ENCODE measurements at regions not wholly inside any gene's neighbourhood (a gene's known extent, or its start where the extent isn't known, plus 50 kb on each side); places are given as distances from the start of the nearest gene placed in this dataset.
"Not testable (repeated sequence)": the region's sequence is repeated elsewhere in the genome, so short reads cannot be mapped to it uniquely, and the experiment has no call there.

- not testable (repeated sequence) for DNase-seq
Measured at GRCh38 chr20:30671120-30671519, 586.3 kb upstream of the DEFB115 start.

- DNase-seq, result not testable (repeated sequence)
Measured at GRCh38 chr20:30675988-30676564, 581.4 kb upstream of the DEFB115 start.

GRCh38 chr20:30682236-30682635 is 575.2 kb upstream of the DEFB115 start:
- not testable (repeated sequence) for DNase-seq

- DNase-seq, result not testable (repeated sequence)
Measured at GRCh38 chr20:30712861-30713260, 544.6 kb upstream of the DEFB115 start.

GRCh38 chr20:30719415-30720199 is 537.9 kb upstream of the DEFB115 start:
- not testable (repeated sequence) for DNase-seq

GRCh38 chr20:30723511-30723910 is 534.0 kb upstream of the DEFB115 start:
- DNase-seq, result not testable (repeated sequence)

GRCh38 chr20:30723934-30724687 is 533.4 kb upstream of the DEFB115 start:
- DNase-seq, result not testable (repeated sequence)

- DNase-seq, result not testable (repeated sequence)
Measured at GRCh38 chr20:30724688-30725074, 532.8 kb upstream of the DEFB115 start.

GRCh38 chr20:30725188-30725587 is 532.3 kb upstream of the DEFB115 start:
- DNase-seq, result not testable (repeated sequence)

- DNase-seq, result not testable (repeated sequence)
Measured at GRCh38 chr20:30728271-30728885, 529.1 kb upstream of the DEFB115 start.
